Uterus (tissue), 2 donors: ENCODE measurements at regions not wholly inside any gene's neighbourhood (a gene's known extent, or its start where the extent isn't known, plus 50 kb on each side); places are given as distances from the start of the nearest gene placed in this dataset.

Experiments
- POLR2A ChIP-seq, 2 donors: fragments of 450-650 bp; IDR thresholded peaks; one replicate each; pipeline ENCODE4 v1.6.1; 2016; ENCODE audit warnings: antibody characterized with exemption in 2 of 2, mild to moderate bottlenecking in 1 of 2, moderate library complexity in 1 of 2
- TF ChIP-seq, protein P1 (sequence below), 4 experiments: fragments of 200-600 bp in 2 of 4; fragments of 450-650 bp in 2 of 4; sonication (generic) in 2 of 4; IDR thresholded peaks; one replicate each; pipeline ENCODE4 v1.5.1; 2016 to 2019; ENCODE audit warnings: antibody characterized with exemption in 4 of 4, mild to moderate bottlenecking in 2 of 4, moderate library complexity in 1 of 4

DNA sequence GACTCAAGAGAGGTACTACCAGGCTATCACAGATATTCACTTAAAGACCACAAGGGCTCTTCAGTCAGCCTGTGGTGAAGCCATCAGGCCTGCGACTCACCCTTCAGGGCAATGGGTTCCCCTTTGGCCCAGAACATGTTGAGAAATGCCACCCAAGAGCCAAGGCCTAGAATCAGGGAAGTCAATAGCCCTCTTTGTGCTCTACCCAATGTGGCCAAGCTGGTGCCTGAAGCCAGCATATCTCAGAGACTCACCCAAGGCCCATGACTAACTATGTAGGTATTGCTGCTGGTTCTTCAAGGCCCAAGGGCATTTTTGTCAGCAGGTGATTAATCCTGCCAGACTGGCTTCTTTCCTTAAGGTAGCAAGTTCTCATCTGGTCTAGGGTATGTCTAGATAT, 338.9 kb upstream of the SETBP1 start:
- TF ChIP-seq, protein P1, sequence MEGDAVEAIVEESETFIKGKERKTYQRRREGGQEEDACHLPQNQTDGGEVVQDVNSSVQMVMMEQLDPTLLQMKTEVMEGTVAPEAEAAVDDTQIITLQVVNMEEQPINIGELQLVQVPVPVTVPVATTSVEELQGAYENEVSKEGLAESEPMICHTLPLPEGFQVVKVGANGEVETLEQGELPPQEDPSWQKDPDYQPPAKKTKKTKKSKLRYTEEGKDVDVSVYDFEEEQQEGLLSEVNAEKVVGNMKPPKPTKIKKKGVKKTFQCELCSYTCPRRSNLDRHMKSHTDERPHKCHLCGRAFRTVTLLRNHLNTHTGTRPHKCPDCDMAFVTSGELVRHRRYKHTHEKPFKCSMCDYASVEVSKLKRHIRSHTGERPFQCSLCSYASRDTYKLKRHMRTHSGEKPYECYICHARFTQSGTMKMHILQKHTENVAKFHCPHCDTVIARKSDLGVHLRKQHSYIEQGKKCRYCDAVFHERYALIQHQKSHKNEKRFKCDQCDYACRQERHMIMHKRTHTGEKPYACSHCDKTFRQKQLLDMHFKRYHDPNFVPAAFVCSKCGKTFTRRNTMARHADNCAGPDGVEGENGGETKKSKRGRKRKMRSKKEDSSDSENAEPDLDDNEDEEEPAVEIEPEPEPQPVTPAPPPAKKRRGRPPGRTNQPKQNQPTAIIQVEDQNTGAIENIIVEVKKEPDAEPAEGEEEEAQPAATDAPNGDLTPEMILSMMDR (IDR thresholded peaks at IDR 0.05): no peak
- TF ChIP-seq POLR2A (IDR thresholded peaks at IDR 0.05): no peak
